NCI-H748 (cell line): ENCODE measurements at regions not wholly inside any gene's neighbourhood (a gene's known extent, or its start where the extent isn't known, plus 50 kb on each side); places are given as distances from the start of the nearest gene placed in this dataset.
A peak's percentile ranks its signal among the peaks of the same experiment; 100 is the strongest.
"Not testable (repeated sequence)": the region's sequence is repeated elsewhere in the genome, so short reads cannot be mapped to it uniquely, and the experiment has no call there.

ENCODE experiments used
- DNase-seq: peaks from one replicate; lab custom pipeline; 2025; ENCODE audit not compliant: unreplicated experiment; lab: John Stamatoyannopoulos, UW

DNA sequence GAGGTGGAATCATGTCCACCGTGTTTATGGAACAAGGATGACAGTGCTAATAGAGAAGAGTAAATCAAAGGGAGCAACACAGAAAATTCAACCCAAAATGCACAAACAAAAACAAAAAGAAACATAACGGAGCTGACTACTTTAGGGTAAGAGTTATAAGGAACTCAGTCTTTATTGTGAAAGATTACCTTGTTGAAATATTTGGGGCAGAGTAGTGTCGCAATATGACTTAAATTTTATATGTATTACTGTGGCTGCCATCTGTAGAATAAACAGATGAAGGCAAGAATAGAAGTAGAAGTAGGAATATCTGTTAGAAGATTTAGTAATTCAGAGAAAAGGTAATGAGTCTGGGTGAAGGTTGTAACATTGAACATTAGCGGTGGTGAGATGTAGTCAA, 913.9 kb downstream of the BRINP3 start:
- no peak for DNase-seq

DNA sequence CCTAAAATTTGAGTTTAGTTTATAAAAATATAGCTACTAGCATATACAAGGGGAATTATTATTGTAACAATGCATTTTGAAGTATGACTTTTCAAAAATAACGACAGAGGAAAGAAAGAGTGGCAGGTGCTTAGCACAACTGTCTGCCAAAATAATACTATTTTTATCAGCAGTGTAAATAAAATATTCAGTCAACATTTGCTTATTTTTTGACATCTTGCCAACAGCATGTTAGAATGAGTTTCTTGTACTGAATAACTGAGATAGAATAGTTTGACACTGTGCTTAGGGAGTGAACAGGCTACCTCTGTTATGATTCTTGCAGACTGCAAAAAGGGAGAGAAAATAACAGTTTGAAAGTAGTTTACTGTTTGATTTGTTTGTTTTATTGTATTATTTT, 909.8 kb downstream of the BRINP3 start:
- DNase-seq = peak; percentile 4

- DNase-seq = no peak
These were observed 881.5 kb downstream of the BRINP3 start for GRCh38 chr1:189596197-189596596.

- DNase-seq = peak; percentile 95
These were observed 880.6 kb downstream of the BRINP3 start for GRCh38 chr1:189597083-189597482.

- DNase-seq = no peak
These were observed 872.4 kb downstream of the BRINP3 start for GRCh38 chr1:189605226-189605625.

DNA sequence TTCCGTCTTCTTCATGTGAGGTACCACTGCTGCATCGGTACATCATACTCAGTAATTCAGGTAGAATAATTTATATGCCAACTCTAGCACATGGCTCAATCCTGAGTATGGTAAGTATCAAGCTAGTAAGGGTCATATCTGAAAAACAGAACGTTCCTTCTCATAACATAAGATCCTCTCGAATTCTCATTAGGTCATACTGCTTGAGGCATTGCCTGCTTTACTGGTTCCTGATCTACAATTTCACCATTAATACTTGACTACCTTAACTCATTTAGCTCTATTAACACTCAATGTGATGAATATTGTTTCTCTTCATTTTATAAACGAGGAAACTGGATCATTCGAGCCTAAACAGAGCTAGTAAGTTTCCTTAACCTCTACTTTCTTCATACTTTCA, 871.6 kb downstream of the BRINP3 start:
- DNase-seq = no peak

- DNase-seq = no peak
These were observed 870.7 kb downstream of the BRINP3 start for GRCh38 chr1:189606795-189607476.

DNA sequence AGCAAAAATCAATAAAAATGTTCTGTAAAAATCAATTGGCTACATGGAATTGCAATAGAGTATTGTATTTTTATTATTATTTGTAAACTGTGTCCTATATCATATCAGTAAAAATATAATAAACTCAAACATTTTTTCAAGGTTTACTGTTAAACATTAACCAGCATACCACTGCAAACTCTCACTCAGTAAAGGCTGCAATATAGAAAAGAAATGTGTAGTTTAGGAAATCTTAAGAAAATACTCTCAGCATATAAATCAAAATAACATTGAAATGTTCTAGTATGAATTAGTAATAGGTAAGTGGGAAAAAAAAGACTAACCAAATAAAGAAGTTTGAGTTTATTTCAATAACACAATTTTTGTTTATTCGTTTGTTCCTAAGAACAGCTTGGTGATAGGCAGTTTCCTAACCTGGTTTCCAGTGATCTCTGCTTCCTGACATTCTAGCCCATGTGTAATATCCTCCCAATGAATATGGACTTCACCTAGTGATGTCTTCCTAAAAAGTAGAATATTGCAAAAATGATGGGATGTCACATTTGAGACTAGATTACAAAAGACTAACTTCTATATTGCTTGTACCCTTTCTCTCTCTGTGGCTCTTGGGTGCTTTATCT, 870.1 kb downstream of the BRINP3 start:
- DNase-seq = no peak

DNA sequence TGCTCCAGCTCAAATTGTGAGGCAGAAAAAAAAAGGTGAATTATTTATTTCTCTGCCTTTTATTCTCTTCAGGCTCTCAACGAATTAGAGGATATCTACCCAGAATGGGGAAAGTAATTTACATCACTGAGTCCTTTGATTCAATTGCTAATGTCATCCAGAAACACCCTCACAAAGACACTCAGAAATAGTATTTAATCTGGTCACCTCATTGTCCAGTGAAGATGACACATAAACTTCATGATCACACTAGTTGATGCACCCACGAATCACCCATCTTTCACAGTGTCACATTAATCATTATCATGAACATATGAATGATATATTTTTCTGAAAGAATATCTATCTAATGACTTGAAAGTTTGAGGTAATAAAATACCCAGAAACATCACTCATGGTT, 868.5 kb downstream of the BRINP3 start:
- DNase-seq = no peak

- DNase-seq = no peak
These were observed 860.8 kb downstream of the BRINP3 start for GRCh38 chr1:189616893-189617292.

- no peak for DNase-seq
These were observed 857.9 kb downstream of the BRINP3 start for GRCh38 chr1:189619682-189620332.

DNA sequence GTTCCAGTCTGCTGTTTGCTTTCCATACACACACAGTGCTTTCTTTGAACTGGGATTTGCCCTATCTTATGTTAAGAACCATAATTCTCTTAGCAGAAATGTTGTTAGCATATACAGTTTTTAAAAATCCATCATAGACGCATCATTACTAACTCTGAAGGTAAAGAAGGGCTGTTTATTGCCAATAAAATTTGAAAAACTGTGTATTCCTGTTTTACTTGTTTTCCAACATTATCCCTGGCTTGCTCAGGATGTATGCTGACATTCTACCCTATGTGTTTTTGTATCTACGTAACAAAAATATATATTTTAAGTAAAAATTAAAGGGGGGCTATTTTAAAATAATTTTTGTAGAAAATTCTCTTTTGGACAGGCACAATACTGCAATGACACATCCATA, 857.2 kb downstream of the BRINP3 start:
- no peak for DNase-seq

DNA sequence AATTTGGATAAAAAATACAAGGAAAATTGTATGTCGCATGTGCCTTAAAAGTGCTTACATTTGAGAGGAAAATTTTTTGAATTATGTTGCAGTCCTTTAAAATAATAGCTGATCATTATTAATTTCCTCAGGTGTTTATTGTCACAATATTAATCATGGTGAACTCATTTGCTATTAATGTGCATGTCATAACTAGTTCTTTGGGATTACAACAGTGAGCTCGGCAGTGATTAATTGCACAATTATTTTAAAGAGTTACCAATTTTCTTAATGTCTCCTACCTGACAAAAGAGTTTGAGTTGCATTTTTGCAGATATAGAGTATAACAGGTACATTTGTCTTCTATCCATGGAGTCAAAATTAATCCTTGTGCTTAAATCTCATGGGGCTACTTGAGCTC, 854.3 kb downstream of the BRINP3 start:
- no peak for DNase-seq

GRCh38 chr1:189627427-189627826, 850.2 kb downstream of the BRINP3 start:
- no peak for DNase-seq

DNA sequence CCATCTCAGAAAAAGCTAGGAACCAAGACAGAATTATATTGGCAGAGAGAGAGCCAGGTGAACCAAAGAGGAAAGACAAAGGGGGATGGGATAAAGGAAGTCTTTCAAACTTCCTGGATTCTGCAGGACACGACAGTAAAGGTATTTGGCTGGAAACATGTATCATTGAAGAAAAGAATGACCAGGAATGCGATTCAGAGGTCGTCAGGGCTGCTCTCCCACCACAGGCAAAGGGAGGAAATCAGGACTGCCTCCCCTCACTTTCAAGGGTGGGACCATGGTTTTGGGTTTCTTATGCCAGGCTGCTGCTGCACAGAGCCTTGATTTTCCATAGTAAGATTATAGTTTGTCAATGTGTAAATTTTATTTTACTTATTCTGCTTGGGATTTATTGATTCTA, 848.8 kb downstream of the BRINP3 start:
- DNase-seq = no peak

- no peak for DNase-seq
These were observed 844.0 kb downstream of the BRINP3 start for GRCh38 chr1:189633658-189634057.

- no peak for DNase-seq
These were observed 840.6 kb downstream of the BRINP3 start for GRCh38 chr1:189637041-189637440.

- not testable (repeated sequence) for DNase-seq
These were observed 833.5 kb downstream of the BRINP3 start for GRCh38 chr1:189644156-189644555.

GRCh38 chr1:189644970-189645369, 832.7 kb downstream of the BRINP3 start:
- no peak for DNase-seq

DNA sequence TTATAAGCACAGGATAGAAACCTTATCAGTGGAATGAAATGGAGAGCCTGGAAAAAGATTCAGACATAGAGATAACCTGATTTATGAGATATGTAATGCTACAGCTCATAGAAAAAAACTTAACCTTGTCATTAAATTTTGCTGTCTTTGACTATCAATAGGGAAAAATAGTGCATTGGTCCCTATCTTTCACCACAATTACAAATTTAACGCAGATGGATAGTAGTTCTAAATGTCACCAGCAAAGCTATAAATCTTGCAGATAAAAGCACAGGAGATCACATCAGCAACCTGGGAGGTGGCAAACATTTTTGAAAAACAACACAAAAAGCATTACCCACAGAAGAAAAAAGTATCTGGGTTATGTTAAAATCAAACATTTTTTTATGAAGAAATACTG, 831.6 kb downstream of the BRINP3 start:
- no peak for DNase-seq

DNA sequence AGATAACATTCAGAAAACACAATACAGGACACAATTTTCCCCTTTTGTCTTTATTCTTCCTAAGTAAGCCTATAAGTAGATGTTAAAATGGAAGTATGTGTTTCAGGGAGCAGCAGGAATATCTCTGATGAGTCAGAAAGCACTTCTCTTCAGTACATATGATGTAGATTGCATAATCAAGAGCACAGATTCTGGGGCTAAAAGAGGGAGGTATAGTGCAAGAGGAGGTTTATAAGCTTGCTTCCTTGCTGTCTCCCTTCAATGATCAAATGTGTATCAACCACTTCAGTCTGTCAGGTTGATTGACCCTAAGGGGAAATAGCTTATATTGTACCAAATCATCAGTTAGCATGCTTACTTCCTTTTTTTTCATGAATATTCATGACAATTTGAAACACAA, 822.8 kb downstream of the BRINP3 start:
- DNase-seq = no peak
